ENCODE measurements at regions not wholly inside any gene's neighbourhood (a gene's known extent, or its start where the extent isn't known, plus 50 kb on each side); places are given as distances from the start of the nearest gene placed in this dataset.

- TF ChIP-seq CTCF (IDR thresholded peaks at IDR 0.05; ENCODE audit: borderline replicate concordance, extremely low read depth, low read length, poor library complexity, severe bottlenecking) (no peak), EZH2 (IDR thresholded peaks at IDR 0.05; ENCODE audit: borderline replicate concordance, low read depth, low read length, severe bottlenecking) (no peak)
Observed at GRCh38 chr21:28742527-28742926, 250.2 kb downstream of the LTN1 start.
